DMS 273 (cell line): ENCODE measurements at regions not wholly inside any gene's neighbourhood (a gene's known extent, or its start where the extent isn't known, plus 50 kb on each side); places are given as distances from the start of the nearest gene placed in this dataset.
"Not testable (repeated sequence)": the region's sequence is repeated elsewhere in the genome, so short reads cannot be mapped to it uniquely, and the experiment has no call there.

Experiments used
- DNase-seq: peaks from one replicate; lab custom pipeline; 2025; ENCODE audit not compliant: unreplicated experiment; lab: John Stamatoyannopoulos, UW

DNA sequence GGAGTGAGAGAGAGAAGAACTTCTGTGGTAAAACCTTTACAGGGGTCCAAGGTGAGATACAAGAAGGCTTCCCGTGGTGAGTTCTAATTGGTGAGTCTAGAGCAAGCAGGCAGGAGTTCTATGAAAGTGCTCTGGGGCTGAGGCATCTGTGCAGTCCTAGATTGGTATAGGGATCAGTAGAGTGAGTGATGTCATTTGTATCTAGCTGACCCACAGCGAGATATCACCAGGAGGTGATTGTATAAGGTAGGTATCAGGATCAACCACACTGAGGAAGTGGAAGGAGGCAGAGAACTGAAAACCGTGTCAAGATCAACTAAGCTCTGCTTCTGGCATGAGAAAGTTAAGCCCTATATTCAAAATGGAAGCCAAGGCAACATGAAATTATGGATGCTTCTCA lies 1648.9 kb upstream of the TMEFF2 start:
- no peak for DNase-seq

DNA sequence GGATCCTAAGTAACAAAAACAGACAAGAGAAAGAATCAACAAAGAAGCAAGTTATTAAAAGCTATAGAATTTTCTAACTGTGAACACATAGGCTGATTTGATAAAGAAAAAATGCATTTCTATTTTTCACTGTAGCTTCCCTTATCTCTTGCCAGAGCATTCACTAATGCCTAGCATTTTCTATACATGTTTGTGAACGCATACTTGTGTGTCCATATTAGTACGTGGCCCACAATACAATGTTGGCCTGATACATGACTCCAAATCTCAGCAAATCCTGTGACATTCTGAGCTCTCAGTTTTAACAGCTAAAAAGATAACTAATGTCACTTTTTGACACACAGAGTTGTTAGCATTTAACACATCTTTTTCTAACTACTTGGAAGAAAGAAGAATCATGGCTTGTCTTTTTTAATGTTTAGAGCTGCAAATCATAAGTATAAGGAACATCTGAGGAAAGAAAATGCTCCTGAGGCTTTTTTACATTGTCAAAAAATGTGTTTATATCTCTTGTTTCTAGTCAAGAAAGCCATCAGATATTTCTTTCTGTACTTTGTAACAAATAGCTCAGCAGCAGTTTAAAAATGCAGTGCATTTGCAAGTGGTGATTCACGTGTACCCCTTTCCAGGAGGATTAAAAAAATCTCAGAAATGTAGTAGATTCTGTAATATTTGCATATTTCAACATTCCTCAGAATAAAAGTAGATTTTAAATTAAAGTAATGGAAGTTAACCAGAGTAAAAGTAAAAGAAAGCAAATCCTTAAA lies 1646.8 kb upstream of the TMEFF2 start:
- no peak for DNase-seq

DNA sequence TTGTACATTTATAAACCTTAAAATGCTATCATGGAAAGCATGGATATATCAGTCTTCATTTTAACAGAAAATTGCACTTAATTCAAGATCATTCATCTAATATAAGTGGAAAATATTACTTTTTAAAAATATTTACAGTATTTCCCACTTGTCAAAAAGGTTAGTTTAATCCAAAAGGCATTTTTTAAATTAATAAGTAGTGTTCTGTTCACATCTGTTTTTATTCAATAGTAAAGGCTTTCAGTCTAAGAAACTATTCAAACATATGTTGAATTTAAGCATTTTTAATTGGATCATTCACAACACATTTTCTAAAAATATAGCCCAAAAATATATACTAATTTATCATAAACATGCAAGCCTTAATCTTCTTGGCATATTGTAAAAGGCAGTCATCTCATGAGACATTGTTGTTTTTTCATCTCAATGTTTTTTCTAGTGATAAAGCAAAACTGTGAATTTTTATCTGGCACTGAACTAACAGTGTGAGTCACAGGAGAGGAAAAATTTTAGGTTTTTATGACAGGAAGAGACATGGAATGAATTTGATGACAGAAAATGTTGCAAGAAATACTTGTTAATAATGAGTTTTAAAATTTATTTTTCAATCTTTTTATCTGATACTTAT lies 1642.5 kb upstream of the TMEFF2 start:
- no peak for DNase-seq

DNA sequence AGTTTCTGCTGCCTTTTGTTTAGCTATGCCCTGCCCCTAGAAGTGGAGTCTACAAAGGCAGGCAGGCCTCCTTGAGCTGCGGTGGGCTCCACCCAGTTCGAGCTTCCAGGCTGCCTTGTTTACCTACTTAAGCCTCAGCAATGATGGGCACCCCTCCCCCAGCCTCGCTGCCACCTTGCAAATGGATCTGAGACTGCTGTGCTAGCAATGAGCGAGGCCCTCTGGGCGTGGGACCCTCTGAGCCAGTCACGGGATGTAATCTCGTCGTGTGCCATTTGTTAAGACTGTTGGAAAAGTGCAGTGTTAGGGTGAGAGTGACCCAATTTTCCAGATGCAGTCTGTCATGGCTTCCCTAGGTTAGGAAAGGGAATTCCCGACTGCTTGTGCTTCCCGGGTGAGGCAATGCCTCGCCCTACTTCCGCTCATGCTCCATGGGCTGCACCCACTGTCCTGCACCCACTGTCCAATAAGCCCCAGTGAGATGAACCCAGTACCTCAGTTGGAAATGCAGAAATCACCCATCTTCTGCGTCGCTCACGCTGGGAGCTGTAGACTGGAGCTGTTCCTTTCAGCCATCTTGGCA lies 1641.8 kb upstream of the TMEFF2 start:
- DNase-seq: not testable (repeated sequence)

DNA sequence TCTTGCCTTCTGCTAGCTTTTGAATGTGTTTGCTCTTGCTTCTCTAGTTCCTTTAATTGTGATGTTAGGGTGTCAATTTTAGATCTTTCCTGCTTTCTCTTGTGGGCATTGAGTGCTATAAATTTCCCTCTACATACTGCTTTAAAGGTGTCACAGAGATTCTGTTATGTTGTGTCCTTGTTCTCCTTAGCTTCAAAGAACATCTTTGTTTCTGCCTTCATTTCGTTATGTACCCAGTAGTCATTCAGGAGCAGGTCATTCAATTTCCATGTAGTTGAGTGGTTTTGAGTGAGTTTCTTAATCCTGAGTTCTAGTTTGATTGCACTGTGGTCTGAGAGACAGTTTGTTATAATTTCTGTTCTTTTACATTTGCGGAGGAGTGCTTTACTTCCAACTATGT lies 1639.2 kb upstream of the TMEFF2 start:
- not testable (repeated sequence) for DNase-seq

DNA sequence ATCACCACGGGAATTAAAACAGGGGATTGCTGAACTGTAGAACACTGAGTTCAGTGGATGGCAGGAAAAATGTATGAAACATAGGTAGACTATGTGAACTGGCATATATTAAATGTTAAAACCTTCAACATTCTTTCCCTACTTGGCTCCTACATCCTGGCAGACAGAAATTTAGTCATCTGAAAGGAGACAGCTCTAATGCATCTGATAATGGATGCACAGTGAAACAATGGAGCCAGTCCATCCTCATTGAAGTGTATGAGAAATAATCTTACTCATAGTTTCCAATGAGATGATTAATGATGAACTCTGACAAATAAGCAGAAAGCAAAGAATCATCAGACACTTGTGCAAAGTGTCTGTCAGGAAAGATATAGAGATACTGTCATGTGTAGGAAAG lies 1629.7 kb upstream of the TMEFF2 start:
- no peak for DNase-seq

DNA sequence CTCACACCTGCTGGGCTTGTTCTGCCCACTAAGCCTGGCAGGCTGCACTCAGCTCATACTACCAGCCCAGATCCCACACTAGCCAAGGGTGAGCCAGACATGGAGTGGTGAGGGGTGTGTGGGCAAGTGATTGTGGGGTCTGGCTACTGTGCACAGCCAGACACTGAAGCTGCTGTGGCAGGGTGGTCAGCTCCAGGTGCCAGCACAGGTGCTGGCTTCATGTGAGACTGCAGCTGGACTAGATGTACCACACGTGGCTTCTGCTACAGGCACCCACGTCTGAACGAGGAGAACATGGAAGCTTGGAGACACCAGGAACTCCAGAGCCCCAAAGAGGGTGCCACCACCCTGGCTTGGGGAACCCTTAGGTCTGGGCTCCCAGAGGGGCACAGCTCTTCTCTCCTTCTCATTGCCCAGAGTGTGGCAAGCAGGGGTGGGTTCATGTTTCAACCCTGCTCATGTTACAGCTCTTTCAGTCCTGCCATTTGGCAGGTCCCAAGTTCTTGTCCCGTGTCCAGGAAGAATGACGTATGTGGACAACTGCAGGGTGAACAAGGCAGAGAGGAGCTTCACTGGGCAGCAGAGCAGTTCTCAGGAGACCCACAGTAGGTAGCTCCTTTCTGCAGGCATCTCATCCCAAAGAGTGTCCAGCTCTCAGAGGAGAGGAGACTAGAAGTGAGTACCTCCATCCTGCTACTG lies 1624.2 kb upstream of the TMEFF2 start:
- no peak for DNase-seq

DNA sequence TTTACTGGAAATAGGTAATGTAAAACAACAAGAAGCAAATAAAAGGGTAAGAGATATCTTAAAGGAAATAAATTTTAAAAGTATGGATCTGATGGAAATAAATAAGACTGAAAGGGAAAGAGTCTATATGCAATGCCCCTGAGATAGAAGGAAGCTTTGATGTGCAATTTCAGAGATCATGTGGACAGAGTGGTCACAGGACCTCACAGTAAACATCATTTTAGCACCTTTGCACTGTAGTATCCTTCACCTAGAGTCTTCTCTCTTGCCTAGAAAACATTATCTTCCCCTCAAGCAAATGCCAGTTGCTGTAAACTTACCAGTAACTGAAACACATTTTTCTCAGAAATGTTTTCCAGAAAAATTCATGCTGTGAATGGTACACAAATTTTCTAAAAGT lies 1621.3 kb upstream of the TMEFF2 start:
- no peak for DNase-seq

DNA sequence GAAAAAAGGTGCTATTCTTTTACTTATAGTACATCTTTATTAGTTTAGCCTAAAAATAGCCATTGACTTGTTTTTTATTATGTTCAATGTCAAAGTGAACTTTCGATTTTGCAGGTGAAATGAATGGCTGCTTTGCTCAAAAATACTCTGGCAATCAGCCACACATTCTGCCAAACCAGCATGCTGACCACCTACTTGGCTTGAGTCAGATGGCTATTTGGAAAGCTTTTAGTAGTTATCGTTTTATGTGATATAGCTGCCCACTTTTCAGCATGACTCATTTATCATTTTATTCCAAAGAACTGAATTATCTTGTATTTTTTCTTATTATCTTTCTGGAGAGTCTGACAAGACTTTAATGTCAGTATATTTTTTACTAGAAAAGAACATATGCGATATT lies 1615.8 kb upstream of the TMEFF2 start:
- no peak for DNase-seq

DNA sequence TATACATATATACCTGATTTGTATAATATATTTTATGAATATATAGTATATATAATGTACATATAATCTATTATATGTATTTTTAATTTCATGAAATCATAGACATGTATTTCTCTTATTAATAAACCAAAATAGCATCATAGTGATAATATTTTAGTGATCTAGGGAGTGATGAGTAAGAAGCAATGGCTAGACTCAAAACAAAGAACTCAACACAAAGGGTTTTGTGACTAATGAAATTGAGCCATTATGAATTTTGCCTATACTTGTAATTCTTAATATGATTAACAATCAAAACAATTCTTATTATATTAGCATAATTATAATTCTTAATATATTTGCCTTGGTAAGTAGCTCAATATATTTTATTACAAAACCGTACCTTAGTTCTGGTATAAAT lies 1614.1 kb upstream of the TMEFF2 start:
- DNase-seq: no peak

DNA sequence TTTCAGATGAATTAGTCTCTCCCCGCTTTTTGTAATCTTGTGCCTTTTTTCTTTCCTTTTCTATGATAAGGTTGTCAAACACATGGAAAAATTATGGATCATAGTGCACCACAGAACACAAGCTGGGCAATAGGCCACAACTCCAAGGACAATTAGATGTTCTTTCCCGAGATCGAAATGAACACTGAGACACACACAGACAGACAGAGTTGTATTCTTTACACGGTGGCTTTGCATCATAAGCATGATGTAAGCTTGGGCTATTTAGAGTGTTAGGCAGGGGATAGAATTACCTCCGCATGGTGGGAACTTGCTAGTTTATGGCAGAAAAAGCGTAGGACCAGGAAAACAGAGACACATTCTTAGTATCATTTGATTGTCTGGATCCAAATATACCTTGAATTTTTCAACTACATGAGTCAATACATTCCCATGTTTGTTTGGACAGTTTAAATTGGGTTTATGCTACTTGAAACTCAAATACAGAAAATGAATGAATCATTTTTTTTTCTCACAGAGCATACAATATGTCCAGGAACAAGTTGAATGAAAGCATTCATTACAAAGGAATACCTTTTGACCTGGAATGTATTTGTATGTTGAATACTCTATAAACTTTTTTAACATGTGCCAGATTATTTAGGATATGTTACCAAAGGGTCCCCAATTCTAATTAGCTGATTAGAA lies 1611.5 kb upstream of the TMEFF2 start:
- DNase-seq: no peak

DNA sequence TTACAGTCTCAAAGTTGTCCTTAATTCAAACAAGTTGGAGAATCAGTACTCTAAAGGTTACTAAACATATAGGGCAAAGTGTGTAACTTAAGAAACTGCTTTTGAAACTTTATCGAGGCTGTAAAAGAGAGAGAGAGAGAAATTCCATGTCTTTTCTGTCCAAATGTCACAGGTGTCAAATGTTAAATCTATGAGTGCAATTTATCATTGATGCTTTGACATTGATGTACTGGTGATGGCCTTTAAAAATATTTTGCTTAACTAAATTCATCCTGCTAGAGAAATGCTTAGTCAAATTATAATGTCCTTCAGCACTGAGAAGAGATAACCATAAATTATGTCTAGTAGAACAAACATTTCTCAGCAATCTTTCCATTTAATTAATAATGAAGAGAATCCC lies 1602.1 kb upstream of the TMEFF2 start:
- DNase-seq: no peak

DNA sequence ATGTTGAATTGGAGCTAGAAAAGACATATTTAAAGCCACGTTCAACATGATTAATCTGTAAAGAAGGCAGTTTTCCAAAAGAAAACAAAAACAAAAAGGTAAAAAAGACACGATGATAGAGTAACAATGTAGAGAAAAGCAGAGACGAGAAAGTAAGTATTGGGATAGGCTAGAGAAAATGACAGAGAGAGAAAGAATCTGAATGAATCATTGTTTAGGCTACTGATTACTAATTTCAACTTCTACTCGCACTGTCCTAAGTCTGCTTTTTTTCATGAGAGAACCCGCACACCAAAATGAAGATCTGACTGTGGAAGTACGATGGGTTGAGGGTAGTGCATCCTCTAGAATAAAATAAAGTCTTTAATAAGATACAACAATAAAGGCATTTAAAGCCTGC lies 1599.2 kb upstream of the TMEFF2 start:
- no peak for DNase-seq

DNA sequence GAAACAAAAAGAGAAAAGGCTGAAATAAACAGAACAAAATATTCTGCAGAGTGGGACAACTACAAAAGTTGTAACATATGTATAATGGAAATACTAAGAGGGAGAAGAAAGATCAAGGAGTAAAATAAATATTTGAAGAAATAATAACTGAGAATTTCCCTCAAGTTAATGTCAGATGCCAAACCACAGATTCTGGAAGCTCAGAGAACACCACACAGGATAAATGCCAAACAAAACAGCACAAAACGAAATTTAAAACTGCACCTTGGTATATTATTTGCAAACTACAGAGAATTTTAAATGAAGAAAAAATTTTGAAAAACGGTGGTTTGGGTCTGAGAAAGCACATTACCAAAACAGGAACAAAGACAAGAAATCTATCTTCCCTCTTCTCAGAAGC lies 1588.9 kb upstream of the TMEFF2 start:
- DNase-seq: no peak

DNA sequence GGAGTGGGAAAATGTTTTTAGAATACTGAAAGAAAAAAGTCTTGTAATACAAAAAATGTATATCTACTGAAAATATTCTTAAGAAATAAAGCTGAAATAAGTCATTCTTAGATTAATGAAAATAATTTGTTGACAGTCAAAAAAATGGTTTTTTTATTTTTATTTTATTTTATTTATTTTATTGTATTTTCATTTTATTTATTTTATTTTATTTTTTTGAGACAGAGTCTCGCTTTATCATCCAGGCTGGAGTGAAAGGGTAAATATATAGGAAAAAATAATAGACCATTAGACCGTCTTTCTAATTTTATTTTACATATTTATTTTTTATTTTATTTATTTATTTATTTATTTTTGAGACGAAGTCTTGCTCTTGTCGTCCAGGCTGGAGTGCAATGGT lies 1583.6 kb upstream of the TMEFF2 start:
- no peak for DNase-seq

DNA sequence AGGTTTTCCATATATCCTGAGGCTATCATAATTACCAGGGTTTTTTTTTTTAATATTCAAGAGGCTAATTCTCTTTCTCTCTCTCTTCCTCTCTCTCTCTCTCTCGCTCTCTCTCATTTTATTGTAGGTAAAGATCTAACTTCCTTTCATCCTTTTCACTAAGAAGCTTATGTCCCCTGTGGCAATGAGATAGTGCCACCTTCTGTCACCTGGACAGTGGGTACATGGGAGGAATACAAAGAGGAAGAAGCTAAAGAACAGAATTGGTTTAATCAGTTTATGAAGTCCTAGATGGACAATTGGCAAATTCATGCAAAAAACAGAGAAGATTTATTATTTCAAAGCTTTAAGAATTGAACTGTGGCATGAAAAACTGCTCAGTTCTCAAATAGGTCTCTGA lies 1582.3 kb upstream of the TMEFF2 start:
- DNase-seq: no peak

DNA sequence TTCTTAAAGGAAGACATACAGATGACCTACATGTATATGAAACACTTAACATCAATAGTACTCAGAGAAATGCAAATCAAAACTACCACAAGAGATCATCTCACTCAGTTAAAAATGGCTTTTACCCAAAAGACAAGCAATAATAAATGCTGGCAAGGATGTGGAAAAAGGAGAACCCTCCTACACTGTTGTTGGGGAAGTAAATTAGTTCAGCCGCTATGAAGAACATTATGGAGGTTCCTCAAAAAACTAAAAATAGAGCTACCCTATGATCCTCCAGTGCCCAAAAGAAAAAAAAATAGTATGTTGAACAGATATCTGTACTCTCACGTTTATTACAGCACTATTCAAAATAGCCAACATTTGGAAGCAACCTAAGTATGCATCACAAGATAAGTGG lies 1579.4 kb upstream of the TMEFF2 start:
- DNase-seq: no peak

DNA sequence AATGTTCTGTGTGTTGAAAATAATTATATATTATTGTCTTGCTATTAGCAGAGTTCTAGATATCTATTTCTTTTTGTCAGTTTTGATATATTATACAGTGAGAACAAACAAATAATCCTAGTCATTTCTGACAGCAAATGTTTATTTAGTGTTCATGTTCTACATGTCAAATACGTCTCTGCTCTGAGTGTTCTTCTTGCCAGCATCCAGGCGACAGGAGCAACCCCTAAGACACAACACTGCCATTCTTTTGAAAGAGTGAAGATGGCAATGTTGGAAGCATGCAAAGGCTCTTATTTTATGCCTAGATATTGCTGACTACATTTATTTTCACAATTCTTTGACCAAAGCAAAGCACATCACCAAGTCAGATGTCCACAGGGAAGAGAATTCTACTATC lies 1556.6 kb upstream of the TMEFF2 start:
- DNase-seq: no peak

DNA sequence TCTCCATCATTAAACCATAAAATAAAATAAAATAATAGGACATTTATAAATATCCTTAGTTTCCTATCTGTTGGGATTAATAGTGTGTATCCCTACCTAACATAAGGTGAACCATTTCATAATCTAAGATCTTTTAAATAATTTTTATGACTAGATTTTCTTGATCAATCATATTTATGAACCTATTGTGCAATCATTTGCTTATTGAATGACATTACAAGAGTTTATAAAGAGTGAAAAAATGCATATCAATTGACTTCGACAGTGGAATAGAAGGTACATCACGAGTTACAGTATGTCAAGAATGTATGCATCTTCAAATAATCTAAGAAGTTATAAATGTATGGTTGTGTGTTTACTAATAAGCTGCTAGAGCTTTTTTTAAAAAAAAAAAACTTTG lies 1554.8 kb upstream of the TMEFF2 start:
- no peak for DNase-seq

DNA sequence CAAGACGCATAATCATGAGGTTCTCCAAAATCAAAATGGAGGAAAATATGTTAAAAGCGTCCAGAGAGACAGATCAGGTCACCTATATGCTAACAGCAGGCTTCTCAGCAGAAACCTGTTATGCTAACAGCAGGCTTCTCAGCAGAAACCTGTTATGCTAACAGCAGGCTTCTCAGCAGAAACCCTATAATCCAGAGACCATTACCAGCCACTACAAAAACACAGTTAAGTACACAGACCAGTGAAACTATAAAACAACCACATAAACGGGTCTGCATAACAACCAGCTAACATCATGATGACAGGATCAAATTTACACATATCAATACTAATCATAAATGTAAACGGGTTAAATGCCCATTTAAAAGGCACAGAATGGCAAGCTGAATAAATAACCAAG lies 1548.4 kb upstream of the TMEFF2 start:
- DNase-seq: no peak

DNA sequence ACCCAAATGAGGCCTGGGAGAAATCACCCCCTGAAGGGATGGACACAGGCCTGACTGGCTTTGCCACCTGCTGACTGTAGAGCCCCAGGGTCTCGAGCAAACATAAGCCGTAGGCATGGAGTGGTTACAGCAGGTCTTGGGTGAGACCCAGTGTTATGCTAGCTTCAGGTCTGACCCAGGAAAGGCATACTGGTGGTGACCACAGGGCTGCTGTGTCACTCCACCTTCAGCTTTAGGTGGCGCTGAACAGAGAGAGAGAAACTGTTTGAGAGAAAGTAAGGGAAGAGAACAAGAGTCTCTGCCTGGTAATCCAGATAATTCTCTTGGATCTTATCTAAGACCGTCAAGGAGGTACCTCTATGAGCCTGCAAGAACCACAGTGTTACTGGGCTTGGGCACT lies 1544.2 kb upstream of the TMEFF2 start:
- DNase-seq: no peak
